ENCODE measurements at regions not wholly inside any gene's neighbourhood (a gene's known extent, or its start where the extent isn't known, plus 50 kb on each side); places are given as distances from the start of the nearest gene placed in this dataset.

DNA sequence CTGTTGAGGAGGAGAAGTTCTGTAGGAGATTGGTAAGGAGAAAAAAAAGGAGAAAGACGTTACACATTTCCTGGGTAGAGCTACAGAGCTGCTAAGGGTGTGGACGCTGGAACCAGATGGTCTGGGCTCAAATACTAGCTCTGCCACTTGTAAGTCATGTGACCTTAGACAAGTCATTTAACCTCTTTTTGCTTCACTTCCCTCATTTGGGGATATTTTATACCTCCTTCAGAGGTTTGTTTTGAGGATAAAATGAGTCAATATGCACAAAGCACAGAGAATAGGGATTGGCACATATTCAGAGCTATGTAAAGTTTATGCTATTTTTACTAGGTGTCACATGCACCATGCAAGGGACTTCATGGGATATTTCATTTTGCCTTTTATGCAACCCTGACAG, 708.8 kb downstream of the DHX35 start:
- Histone ChIP-seq H3K9ac (ENCODE audit: low read length) (peak overlapping the region; percentile 3; the same call in 1 of the 2 replicates), H4K20me1 (ENCODE audit: insufficient read depth, low read length) (no peaks in the 10 kb centered on the region), H3K9me3 (ENCODE audit: insufficient read depth, low read length) (no peaks in the 10 kb centered on the region), H3K27me3 (ENCODE audit: low read depth, low read length) (no peaks in the 10 kb centered on the region), H2AFZ (ENCODE audit: low read depth, low read length) (no peak overlapping the region; the same call in 1 of the 2 replicates), H3K27ac (ENCODE audit: low read length) (peak overlapping the region; percentile 72), H3K79me2 (ENCODE audit: low read length) (no peaks in the 10 kb centered on the region), H3K4me1 (ENCODE audit: low read length) (peaks cover 69% of the 10 kb centered on the region), H3K4me2 (ENCODE audit: low read length) (peak overlapping the region; percentile 45), H3K36me3 (replicated peaks; ENCODE audit: low read depth, low read length) (no peaks in the 10 kb centered on the region), H3K4me3 (ENCODE audit: low read length) (no peak overlapping the region; the same call in 1 of the 2 replicates)
- TF ChIP-seq CTCF (IDR thresholded peaks at IDR 0.05; ENCODE audit: low read depth, low read length) (no peak), EZH2phosphoT487 (IDR thresholded peaks at IDR 0.05; ENCODE audit: low read depth) (no peak)

- Histone ChIP-seq H3K9ac (ENCODE audit: low read length) (no peak overlapping the region), H3K4me2 (ENCODE audit: low read length) (no peak overlapping the region), H3K27ac (ENCODE audit: low read length) (no peak overlapping the region), H3K27me3 (ENCODE audit: low read depth, low read length) (no peaks in the 10 kb centered on the region), H3K4me1 (ENCODE audit: low read length) (peaks cover 64% of the 10 kb centered on the region), H4K20me1 (ENCODE audit: insufficient read depth, low read length) (no peaks in the 10 kb centered on the region), H3K4me3 (ENCODE audit: low read length) (no peak overlapping the region), H3K79me2 (ENCODE audit: low read length) (no peaks in the 10 kb centered on the region), H3K36me3 (replicated peaks; ENCODE audit: low read depth, low read length) (no peaks in the 10 kb centered on the region), H3K9me3 (ENCODE audit: insufficient read depth, low read length) (no peaks in the 10 kb centered on the region), H2AFZ (ENCODE audit: low read depth, low read length) (no peak overlapping the region)
- TF ChIP-seq CTCF (IDR thresholded peaks at IDR 0.05; ENCODE audit: low read depth, low read length) = no peak
- TF ChIP-seq EZH2phosphoT487 (IDR thresholded peaks at IDR 0.05; ENCODE audit: low read depth) = no peak
Observed at GRCh38 chr20:39669659-39670058, 707.5 kb downstream of the DHX35 start.

- Histone ChIP-seq H3K27me3 (ENCODE audit: low read depth, low read length) (no peaks in the 10 kb centered on the region), H3K4me2 (ENCODE audit: low read length) (no peak overlapping the region), H3K36me3 (replicated peaks; ENCODE audit: low read depth, low read length) (no peaks in the 10 kb centered on the region), H3K27ac (ENCODE audit: low read length) (no peak overlapping the region), H3K9me3 (ENCODE audit: insufficient read depth, low read length) (no peaks in the 10 kb centered on the region), H3K9ac (ENCODE audit: low read length) (no peak overlapping the region), H3K4me3 (ENCODE audit: low read length) (no peak overlapping the region), H3K79me2 (ENCODE audit: low read length) (no peaks in the 10 kb centered on the region), H3K4me1 (ENCODE audit: low read length) (peaks cover 49% of the 10 kb centered on the region), H2AFZ (ENCODE audit: low read depth, low read length) (no peak overlapping the region), H4K20me1 (ENCODE audit: insufficient read depth, low read length) (no peaks in the 10 kb centered on the region)
- TF ChIP-seq EZH2phosphoT487 (IDR thresholded peaks at IDR 0.05; ENCODE audit: low read depth) (no peak), CTCF (IDR thresholded peaks at IDR 0.05; ENCODE audit: low read depth, low read length) (no peak)
Observed at GRCh38 chr20:39668038-39668437, 705.9 kb downstream of the DHX35 start.

DNA sequence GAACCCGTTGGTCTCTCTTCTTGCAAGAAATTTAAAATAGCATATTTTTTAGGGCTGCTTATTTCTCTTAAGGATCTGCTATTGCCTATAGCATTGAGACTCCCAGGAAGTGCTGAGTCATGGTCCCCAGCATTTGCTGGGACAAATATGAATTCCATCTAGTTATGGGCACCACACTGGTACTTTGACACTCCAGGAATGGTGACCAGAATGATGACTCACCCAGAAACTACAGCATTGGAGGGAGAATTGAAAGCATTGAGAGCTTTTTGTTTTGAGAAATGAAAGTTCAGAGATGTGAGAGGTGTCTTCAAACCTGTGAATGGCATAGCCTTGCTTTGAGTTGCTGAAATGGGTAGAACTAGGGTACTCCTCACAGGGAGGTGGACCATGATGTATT, 699.7 kb downstream of the DHX35 start:
- Histone ChIP-seq H3K4me3 (ENCODE audit: low read length) (peak overlapping the region; percentile 9), H3K36me3 (replicated peaks; ENCODE audit: low read depth, low read length) (peaks cover 4% of the 10 kb centered on the region), H3K4me1 (ENCODE audit: low read length) (peaks cover 43% of the 10 kb centered on the region), H3K27me3 (ENCODE audit: low read depth, low read length) (no peaks in the 10 kb centered on the region), H2AFZ (ENCODE audit: low read depth, low read length) (no peak overlapping the region), H3K79me2 (ENCODE audit: low read length) (no peaks in the 10 kb centered on the region), H3K27ac (ENCODE audit: low read length) (peak overlapping the region; percentile 65), H3K4me2 (ENCODE audit: low read length) (peak overlapping the region; percentile 54), H4K20me1 (ENCODE audit: insufficient read depth, low read length) (no peaks in the 10 kb centered on the region), H3K9me3 (ENCODE audit: insufficient read depth, low read length) (no peaks in the 10 kb centered on the region), H3K9ac (ENCODE audit: low read length) (peak overlapping the region; percentile 11; the same call in 1 of the 2 replicates)
- TF ChIP-seq EZH2phosphoT487 (IDR thresholded peaks at IDR 0.05; ENCODE audit: low read depth) (no peak), CTCF (IDR thresholded peaks at IDR 0.05; ENCODE audit: low read depth, low read length) (no peak)
